GM12865 (cell line): ENCODE measurements at regions not wholly inside any gene's neighbourhood (a gene's known extent, or its start where the extent isn't known, plus 50 kb on each side); places are given as distances from the start of the nearest gene placed in this dataset.

Experiments
- DNase-seq: peaks from one replicate; pipeline ENCODE4 v3.0.0; 2010; ENCODE audit warnings: low read depth
- H3K4me3 ChIP-seq: 2 replicates; pipeline ENCODE4 v1.5.1; 2011; ENCODE audit warnings: mild to moderate bottlenecking, low read depth, low read length, control low read depth
- TF ChIP-seq, protein P1 (sequence below): IDR thresholded peaks from 2 replicates; pipeline ENCODE4 v1.5.1; 2011; ENCODE audit warnings: low read length, control low read depth, low read depth, inconsistent platforms; ENCODE audit not compliant: insufficient read depth; ENCODE audit errors: missing control alignments

DNA sequence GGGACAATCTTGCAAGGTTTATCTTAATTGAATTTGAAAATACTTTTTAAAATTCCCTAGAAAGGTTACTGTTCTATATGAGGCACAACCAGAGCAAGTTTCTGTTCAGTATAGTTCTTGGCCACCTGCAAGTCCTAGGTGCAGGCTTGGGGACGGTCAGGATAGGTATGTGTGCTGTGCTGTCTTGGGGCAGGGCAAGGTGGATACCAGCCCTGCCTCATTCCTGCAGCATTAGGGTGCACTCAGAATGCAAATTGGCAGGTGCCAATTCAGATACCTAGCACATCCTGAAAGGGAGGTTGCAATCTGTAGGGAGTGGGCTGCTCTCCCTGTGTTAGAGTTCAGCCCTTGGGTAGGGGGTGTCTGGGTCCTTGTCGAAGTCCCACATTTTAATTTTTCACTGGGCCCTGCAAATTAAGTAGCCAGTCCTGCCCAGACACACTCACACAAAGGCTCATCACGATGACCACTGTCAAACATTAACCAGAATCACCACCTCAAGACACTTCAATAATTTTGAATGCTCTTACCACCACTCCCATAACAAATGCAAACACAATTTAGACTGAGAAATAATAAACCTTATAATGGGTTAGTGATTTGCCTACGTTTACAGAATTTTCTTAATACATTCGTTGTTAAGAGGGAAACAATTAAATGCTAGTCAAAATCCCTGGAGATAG, 838.0 kb upstream of the NR2F2 start:
- DNase-seq = no peak
- TF ChIP-seq, protein P1, sequence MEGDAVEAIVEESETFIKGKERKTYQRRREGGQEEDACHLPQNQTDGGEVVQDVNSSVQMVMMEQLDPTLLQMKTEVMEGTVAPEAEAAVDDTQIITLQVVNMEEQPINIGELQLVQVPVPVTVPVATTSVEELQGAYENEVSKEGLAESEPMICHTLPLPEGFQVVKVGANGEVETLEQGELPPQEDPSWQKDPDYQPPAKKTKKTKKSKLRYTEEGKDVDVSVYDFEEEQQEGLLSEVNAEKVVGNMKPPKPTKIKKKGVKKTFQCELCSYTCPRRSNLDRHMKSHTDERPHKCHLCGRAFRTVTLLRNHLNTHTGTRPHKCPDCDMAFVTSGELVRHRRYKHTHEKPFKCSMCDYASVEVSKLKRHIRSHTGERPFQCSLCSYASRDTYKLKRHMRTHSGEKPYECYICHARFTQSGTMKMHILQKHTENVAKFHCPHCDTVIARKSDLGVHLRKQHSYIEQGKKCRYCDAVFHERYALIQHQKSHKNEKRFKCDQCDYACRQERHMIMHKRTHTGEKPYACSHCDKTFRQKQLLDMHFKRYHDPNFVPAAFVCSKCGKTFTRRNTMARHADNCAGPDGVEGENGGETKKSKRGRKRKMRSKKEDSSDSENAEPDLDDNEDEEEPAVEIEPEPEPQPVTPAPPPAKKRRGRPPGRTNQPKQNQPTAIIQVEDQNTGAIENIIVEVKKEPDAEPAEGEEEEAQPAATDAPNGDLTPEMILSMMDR = no peak
- H3K4me3 ChIP-seq = no peak overlapping the region

DNA sequence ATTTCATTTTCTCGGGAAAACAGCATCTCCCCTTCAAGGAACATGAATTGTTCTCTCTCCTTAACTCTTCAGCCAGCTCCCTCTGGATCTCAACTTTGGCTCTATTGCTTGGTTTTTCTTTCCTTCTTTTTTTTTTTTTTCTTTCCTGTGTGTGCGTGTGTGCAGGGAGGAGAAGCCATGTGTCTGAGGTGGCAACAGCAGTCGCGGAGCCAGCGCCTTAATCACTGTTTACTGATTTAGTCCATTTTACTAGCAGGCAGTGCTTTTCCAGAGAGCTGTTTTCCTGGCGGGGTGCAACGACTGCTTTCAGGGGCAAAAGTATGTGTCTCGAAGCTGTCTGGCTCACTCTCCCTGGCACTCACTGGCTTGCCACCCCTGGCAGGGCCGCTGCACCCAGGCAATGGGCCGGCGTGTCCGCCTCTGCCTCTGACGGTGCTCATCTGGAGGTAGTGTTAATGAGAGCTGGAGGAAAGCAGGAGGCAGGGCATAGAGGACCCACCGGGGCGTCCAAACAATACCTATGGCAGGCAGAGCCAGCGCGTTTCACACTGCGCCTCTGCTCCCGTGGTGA, 835.4 kb upstream of the NR2F2 start:
- no peak overlapping the region for H3K4me3 ChIP-seq
- DNase-seq = no peak
- TF ChIP-seq, protein P1 = no peak

- no peak overlapping the region for H3K4me3 ChIP-seq
- TF ChIP-seq, protein P1 = no peak
- no peak for DNase-seq
Observed at GRCh38 chr15:95497634-95498033, 832.9 kb upstream of the NR2F2 start.

- no peak overlapping the region for H3K4me3 ChIP-seq
- TF ChIP-seq, protein P1 = no peak
- DNase-seq = no peak
Observed at GRCh38 chr15:95498961-95499360, 831.5 kb upstream of the NR2F2 start.

DNA sequence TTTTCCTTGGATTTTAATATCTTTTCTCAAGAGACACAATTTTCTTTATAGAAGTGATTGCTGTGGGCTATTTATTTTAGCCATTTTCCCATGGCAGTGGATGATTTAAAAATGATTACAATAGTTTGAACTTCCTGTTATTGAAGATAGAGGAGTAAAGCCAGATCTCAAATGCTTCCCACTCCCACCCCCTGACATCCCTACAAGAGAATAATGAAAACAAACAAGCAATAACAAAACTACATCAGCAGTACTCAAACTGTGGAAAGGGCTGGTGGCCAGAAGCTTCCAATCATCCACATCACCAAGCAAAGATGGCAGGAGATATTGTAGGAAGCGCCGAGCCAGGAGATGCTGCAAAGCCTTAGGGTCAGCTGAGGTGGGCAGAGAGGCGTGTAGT, 831.1 kb upstream of the NR2F2 start:
- TF ChIP-seq, protein P1 = no peak
- no peak overlapping the region for H3K4me3 ChIP-seq
- no peak for DNase-seq

DNA sequence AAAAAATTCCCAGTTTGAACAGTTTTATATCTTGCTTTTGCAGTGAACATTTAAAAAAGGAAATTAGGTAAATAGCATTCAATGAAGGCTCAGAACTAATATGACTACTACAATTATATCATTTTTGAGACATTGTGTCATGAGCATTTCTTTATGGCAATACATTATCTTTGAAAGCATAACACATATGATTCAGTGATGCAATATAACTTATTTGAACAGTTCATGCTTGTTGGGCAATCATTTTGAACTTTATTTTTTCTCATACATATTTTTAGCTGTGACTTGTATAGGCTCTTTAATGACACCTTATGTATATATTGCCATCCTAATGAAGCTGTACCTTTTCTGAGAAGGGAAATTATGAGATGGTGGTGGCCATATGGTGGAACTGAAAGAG, 828.6 kb upstream of the NR2F2 start:
- no peak for DNase-seq
- TF ChIP-seq, protein P1 = no peak

GRCh38 chr15:95503107-95503506, 827.4 kb upstream of the NR2F2 start:
- no peak for DNase-seq
- TF ChIP-seq, protein P1 = no peak

More for the DNA sequence above, 828.6 kb upstream of the NR2F2 start:
- H3K4me3 ChIP-seq = no peak overlapping the region

More at GRCh38 chr15:95503107-95503506, 827.4 kb upstream of the NR2F2 start:
- no peak overlapping the region for H3K4me3 ChIP-seq
